ENCODE measurements at regions not wholly inside any gene's neighbourhood (a gene's known extent, or its start where the extent isn't known, plus 50 kb on each side); places are given as distances from the start of the nearest gene placed in this dataset.
A peak's percentile ranks its signal among the peaks of the same experiment; 100 is the strongest.

GRCh38 chr1:93815366-93816110, 63.5 kb downstream of the DNTTIP2 start:
- TF ChIP-seq, protein P1, sequence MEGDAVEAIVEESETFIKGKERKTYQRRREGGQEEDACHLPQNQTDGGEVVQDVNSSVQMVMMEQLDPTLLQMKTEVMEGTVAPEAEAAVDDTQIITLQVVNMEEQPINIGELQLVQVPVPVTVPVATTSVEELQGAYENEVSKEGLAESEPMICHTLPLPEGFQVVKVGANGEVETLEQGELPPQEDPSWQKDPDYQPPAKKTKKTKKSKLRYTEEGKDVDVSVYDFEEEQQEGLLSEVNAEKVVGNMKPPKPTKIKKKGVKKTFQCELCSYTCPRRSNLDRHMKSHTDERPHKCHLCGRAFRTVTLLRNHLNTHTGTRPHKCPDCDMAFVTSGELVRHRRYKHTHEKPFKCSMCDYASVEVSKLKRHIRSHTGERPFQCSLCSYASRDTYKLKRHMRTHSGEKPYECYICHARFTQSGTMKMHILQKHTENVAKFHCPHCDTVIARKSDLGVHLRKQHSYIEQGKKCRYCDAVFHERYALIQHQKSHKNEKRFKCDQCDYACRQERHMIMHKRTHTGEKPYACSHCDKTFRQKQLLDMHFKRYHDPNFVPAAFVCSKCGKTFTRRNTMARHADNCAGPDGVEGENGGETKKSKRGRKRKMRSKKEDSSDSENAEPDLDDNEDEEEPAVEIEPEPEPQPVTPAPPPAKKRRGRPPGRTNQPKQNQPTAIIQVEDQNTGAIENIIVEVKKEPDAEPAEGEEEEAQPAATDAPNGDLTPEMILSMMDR (IDR thresholded peaks at IDR 0.05; ENCODE audit: control insufficient read depth, extremely low read depth, insufficient read depth), result no peak
- H3K4me3 ChIP-seq (ENCODE audit: low read depth, low read length), result no peak overlapping the region
- no peak for DNase-seq (ENCODE audit: low read depth)

GRCh38 chr1:93814795-93815340, 64.1 kb downstream of the DNTTIP2 start:
- H3K4me3 ChIP-seq (ENCODE audit: low read depth, low read length), result no peak overlapping the region
- TF ChIP-seq, protein P1 (IDR thresholded peaks at IDR 0.05; ENCODE audit: control insufficient read depth, extremely low read depth, insufficient read depth), result no peak
- no peak for DNase-seq (ENCODE audit: low read depth)

- TF ChIP-seq, protein P1 (IDR thresholded peaks at IDR 0.05; ENCODE audit: control insufficient read depth, extremely low read depth, insufficient read depth), result peak; percentile 99
- H3K4me3 ChIP-seq (ENCODE audit: low read depth, low read length), result no peak overlapping the region
- DNase-seq (ENCODE audit: low read depth), result peak; percentile 70
Measured at GRCh38 chr1:93814059-93814794, 64.8 kb downstream of the DNTTIP2 start.

DNA sequence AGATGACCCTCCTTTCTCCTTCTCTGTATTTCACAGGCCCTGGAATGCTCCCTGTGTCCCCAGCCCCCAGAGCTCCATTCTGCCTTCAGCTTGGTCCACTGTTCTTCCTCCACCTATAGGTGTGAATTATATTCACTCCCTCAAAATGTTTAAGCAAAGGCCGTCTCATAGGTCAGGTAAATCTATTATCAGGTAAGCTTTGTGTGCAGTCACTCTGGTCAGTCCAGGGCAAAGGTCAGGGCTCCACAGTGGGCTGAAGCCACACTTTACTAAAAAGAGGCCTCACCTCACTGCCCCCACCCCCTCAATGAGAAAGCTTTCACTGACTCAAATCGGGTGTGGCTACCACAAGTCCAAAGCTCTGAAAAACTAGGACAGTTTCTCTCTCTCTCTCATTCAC, 65.9 kb downstream of the DNTTIP2 start:
- no peak for DNase-seq (ENCODE audit: low read depth)
- TF ChIP-seq, protein P1 (IDR thresholded peaks at IDR 0.05; ENCODE audit: control insufficient read depth, extremely low read depth, insufficient read depth), result no peak
- H3K4me3 ChIP-seq (ENCODE audit: low read depth, low read length), result no peak overlapping the region

- no peak for DNase-seq (ENCODE audit: low read depth)
- H3K4me3 ChIP-seq (ENCODE audit: low read depth, low read length), result no peak overlapping the region
- TF ChIP-seq, protein P1 (IDR thresholded peaks at IDR 0.05; ENCODE audit: control insufficient read depth, extremely low read depth, insufficient read depth), result no peak
Measured at GRCh38 chr1:93811326-93812065, 67.5 kb downstream of the DNTTIP2 start.

DNA sequence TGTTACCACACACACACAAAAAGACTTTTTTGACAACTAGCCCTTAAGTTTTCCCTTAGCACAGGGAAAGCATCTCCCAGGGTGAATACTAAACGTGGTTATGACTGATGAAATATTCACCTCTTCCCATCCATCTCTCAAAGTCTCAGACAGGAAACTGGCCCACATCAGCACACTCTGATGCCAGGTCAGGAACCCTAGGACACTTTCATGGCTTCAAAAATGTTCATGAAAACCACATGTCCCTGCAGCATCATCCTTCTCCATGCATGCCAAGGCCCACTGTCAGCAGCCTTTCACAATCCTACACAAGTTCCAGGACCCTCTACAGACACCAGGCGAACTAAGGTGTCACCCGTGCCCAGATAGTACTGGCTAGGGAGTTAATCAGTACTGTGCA, 68.7 kb downstream of the DNTTIP2 start:
- TF ChIP-seq, protein P1 (IDR thresholded peaks at IDR 0.05; ENCODE audit: control insufficient read depth, extremely low read depth, insufficient read depth), result no peak

More for the DNA sequence above, 68.7 kb downstream of the DNTTIP2 start:
- no peak overlapping the region for H3K4me3 ChIP-seq (ENCODE audit: low read depth, low read length)
- no peak for DNase-seq (ENCODE audit: low read depth)

Measured in LNCaP clone FGC (cell line).